ENCODE measurements at regions not wholly inside any gene's neighbourhood (a gene's known extent, or its start where the extent isn't known, plus 50 kb on each side); places are given as distances from the start of the nearest gene placed in this dataset.

DNA sequence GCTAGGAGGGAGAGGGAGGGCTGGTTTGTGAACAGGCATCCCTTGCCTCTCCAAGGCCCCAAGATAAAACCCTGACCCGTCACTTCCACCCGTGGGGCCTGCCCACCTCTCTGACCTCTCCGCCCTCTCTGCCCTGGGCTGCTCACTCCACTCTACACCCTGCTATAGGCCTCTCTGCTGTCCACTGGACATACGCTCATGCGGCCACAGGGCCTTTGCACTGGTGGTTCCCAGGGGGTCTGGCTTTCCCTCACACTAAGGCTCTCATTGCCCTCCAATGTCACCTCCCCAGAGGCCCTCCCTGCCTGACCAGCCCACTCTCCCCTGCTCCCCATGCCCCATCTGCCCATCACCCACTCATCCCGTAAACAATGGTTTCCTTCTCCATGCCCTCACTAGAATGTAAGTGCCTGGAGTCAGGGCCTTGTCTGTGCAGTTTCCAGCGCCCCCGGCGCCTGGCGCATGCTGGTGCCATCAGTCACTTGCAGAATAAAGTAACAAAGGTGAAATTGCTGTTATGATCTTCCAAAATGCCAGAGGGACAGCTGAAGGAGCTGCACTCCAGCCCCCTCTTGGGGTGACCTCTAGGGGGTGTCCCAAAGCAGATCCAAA is 73.6 kb downstream of the RFLNA start:
- TF ChIP-seq POLR2A (IDR thresholded peaks at IDR 0.05; ENCODE audit: low read depth, low read length), result no peak
- TF ChIP-seq POLR2AphosphoS5 (IDR thresholded peaks at IDR 0.05; ENCODE audit: low read depth, low read length), result no peak
- no peak for TF ChIP-seq TAF1 (IDR thresholded peaks at IDR 0.05; ENCODE audit: low read depth, low read length)
- TF ChIP-seq SPI1 (IDR thresholded peaks at IDR 0.05; ENCODE audit: low read depth, low read length), result no peak
- no peak for TF ChIP-seq POU2F2 (IDR thresholded peaks at IDR 0.05; ENCODE audit: low read depth, low read length)

All from GM12891 (cell line).